ENCODE measurements at regions not wholly inside any gene's neighbourhood (a gene's known extent, or its start where the extent isn't known, plus 50 kb on each side); places are given as distances from the start of the nearest gene placed in this dataset.

DNA sequence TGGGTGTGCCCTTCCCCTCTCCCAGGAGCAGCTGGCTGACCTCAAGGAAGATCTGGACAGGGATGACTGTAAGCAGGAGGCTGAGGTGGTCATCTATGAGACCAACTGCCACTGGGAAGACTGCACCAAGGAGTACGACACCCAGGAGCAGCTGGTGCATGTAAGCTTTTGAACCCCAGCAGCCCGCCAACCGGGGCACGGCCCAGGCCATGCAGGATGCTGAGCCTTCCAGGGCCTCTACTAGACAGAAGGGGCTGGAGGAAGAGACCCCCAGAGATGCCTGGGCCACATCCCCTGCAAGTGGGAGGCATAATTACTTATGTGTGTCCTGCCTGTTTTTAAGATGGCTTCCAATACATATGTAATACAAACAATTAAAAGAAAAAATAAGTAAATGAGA is 239.3 kb downstream of the GLI2 start:
- Histone ChIP-seq H3K27ac (no peak overlapping the region), H3K4me3 (no peak overlapping the region)
- TF ChIP-seq, protein P1, sequence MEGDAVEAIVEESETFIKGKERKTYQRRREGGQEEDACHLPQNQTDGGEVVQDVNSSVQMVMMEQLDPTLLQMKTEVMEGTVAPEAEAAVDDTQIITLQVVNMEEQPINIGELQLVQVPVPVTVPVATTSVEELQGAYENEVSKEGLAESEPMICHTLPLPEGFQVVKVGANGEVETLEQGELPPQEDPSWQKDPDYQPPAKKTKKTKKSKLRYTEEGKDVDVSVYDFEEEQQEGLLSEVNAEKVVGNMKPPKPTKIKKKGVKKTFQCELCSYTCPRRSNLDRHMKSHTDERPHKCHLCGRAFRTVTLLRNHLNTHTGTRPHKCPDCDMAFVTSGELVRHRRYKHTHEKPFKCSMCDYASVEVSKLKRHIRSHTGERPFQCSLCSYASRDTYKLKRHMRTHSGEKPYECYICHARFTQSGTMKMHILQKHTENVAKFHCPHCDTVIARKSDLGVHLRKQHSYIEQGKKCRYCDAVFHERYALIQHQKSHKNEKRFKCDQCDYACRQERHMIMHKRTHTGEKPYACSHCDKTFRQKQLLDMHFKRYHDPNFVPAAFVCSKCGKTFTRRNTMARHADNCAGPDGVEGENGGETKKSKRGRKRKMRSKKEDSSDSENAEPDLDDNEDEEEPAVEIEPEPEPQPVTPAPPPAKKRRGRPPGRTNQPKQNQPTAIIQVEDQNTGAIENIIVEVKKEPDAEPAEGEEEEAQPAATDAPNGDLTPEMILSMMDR (IDR thresholded peaks at IDR 0.05), result no peak
- no peak for DNase-seq (ENCODE audit: low spot score)

DNA sequence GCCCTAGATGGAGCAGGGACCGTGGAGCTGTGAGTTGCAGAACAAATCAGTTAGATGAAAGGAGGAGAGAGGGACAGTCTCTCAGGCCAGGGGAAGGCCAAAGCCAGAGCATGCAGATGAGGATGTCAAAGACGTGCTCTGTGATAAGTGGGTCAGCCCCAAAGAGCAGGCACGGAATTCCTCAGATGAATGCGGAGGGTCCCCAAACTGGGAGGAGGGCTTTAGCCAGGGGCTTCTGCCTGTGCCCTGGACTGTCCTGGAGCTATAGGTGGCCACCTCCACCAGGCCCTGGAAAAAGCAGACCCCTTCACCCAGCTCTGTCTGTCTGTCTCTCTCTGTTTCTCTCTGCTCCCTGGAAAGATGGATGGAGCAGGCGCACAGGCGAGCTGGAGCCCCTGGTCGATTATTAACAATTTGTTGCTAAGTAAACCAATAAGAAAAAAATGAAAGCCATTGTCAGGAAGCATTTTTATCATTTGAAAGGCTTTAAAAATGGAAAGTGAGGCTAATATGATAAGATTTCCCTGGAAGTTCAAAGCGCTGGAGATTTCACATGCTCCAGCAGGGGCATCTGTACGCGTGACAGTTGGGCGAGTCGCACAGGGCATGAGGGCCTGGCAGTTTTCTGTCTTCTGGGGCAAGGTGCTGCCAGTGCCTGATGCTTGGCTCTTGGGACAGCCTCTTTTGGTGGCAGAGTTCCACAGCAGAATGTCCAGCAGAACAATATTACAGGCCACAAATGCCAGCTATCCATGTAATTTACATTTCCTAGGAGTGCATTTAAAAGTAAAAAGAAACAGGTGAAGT is 241.0 kb downstream of the GLI2 start:
- TF ChIP-seq, protein P1 (IDR thresholded peaks at IDR 0.05), result no peak
- no peak overlapping the region for H3K27ac ChIP-seq

DNA sequence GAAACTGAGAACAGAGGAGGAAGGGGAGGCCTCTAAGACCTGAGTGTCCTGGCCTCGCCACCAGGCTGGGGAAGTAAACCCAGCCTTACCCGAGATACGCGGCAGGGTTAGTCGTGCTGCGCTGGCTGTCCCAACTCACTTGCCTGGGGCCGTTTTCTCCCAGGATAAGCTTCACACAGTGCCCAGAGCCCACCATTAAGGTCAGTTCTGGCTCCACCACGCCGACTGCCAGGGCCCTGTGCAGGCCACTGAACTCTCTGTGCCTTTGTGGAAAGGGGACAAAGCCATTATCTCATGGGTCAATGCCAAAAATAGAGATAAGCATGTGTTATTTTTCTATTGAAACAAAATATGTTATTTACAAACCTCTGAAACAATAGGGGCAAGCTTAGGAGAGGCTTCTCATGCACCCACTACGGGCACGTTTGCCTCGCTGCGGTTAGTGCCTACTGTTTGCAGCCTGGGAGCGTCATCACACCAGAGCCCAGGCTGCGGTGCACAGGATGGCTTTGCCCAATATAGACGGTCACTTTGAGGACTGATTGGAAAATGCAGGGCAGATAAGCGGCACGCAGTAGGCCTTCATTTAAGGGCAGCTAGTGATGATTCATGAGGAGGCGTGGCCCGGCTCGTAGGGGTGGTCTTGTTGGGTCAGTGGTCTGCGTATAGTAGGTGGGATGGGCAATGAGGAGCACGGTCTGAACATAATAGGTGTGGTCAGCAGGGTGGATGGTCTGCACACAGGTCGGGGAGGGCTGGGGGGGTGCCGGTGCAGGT is 242.1 kb downstream of the GLI2 start:
- H3K4me3 ChIP-seq, result no peak overlapping the region
- H3K27ac ChIP-seq, result no peak overlapping the region
- TF ChIP-seq, protein P1 (IDR thresholded peaks at IDR 0.05), result no peak
- no peak for DNase-seq (ENCODE audit: low spot score)

More for the DNA sequence above, 241.0 kb downstream of the GLI2 start:
- DNase-seq (ENCODE audit: low spot score), result no peak
- no peak overlapping the region for H3K4me3 ChIP-seq

DNA sequence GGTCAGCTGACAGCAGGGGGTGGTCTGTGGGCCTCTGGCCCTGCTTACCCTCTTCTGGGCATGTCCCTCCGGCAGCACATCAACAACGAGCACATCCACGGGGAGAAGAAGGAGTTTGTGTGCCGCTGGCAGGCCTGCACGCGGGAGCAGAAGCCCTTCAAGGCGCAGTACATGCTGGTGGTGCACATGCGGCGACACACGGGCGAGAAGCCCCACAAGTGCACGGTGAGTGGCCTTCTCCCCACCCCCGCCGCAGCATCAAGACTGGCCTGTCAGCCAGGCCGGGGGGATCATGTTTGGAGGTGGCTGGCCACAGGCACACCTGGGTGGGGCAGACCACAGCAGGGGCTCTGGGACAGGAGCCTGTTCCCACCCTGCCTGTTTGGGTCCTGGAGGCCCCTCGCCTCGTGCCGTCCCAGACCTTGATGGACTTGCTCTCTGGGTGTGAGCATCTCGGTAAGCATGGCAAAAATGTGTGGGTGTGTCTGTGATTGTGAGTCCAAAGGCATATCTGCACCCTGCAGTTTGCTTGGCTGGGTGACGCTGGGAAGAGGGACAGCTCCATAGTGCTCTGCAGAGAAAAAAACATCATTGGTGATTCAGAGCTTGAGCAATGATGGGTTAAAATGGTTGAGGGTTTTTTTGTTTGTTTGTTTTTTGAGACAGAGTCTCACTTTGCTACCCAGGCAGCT is 242.8 kb downstream of the GLI2 start:
- no peak overlapping the region for H3K4me3 ChIP-seq
- no peak overlapping the region for H3K27ac ChIP-seq
- DNase-seq (ENCODE audit: low spot score), result no peak
- TF ChIP-seq, protein P1 (IDR thresholded peaks at IDR 0.05), result no peak

DNA sequence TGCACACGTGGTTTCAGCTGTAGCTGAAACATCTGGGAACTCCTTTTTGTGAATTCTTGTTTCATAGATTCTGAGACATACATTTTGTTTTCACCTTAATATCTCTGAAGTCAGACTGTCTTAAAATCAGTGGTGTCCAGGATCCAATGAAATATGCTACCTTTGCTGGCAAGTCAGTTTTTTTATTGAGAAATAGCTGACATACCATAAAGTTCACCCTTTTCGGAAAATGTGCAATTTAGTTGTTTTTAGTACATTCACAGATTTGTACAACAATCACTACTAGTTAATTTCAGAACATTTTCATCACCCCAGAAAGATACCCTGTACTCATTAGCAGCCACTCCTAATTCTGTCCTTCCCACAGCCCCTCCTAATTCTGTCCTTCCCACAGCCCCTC is 243.7 kb downstream of the GLI2 start:
- TF ChIP-seq, protein P1 (IDR thresholded peaks at IDR 0.05), result no peak
- H3K27ac ChIP-seq, result no peak overlapping the region
- DNase-seq (ENCODE audit: low spot score), result no peak
- H3K4me3 ChIP-seq, result no peak overlapping the region

DNA sequence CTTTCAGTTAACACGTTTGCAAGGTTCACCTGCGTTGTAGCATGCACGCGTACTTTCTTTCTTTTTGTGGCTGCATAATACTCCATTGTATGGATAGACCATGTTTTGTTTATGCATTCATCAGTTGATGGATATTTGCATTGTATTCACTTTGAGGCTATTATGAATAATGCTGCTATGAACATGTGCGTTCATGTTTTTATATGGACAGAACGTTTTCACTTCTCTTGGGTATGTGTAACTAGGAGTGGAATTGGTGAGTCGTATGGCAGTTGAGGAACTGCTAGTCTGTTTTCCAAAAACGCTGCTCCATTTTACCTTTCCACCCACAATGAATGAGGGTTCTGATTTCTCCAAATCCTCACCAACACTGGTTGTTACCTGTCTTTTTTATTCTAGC is 244.3 kb downstream of the GLI2 start:
- Histone ChIP-seq H3K4me3 (no peak overlapping the region), H3K27ac (no peak overlapping the region)
- TF ChIP-seq, protein P1 (IDR thresholded peaks at IDR 0.05), result no peak
- no peak for DNase-seq (ENCODE audit: low spot score)

Data from coronary artery (tissue), 2 donors.